ENCODE measurements at regions not wholly inside any gene's neighbourhood (a gene's known extent, or its start where the extent isn't known, plus 50 kb on each side); places are given as distances from the start of the nearest gene placed in this dataset.

- no peaks in the 10 kb centered on the region for H3K36me3 Mint-ChIP-seq
- DNase-seq, result no peak
- Histone ChIP-seq H3K4me2 (replicated peaks; ENCODE audit: extremely low read depth, low read length, poor library complexity, severe bottlenecking) (no peak overlapping the region), H3K4me3 (replicated peaks in 1 of 3; ENCODE audit: low read depth in 2 of 3, low read length in 3 of 3) (no peak overlapping the region), H2AFZ (ENCODE audit: insufficient read depth, low read depth, low read length, poor library complexity, severe bottlenecking) (no peak overlapping the region), H4K20me1 (ENCODE audit: insufficient read depth, low read length) (no peaks in the 10 kb centered on the region), H3K27ac (ENCODE audit: low read depth in 1 of 2, low read length in 2 of 2) (no peak overlapping the region), H3K9ac (ENCODE audit: insufficient read depth, low read length, poor library complexity, severe bottlenecking) (no peak overlapping the region), H3K79me2 (ENCODE audit: insufficient read depth, low read length) (no peaks in the 10 kb centered on the region), H3K27me3 (ENCODE audit: control insufficient read depth in 2 of 2, insufficient read depth in 2 of 2, low read length in 2 of 2) (no peaks in the 10 kb centered on the region), H3K9me3 (replicated peaks in 1 of 2; ENCODE audit: control insufficient read depth in 1 of 2, insufficient read depth in 1 of 2, low read length in 2 of 2) (no peaks in the 10 kb centered on the region), H3K4me1 (ENCODE audit: control insufficient read depth in 1 of 2, insufficient read depth in 2 of 2, low read length in 2 of 2) (no peaks in the 10 kb centered on the region), H3K36me3 (replicated peaks in 1 of 2; ENCODE audit: control insufficient read depth in 1 of 2, insufficient read depth in 2 of 2, low read length in 2 of 2) (no peaks in the 10 kb centered on the region)
- intact Hi-C loops (cut with micrococcal nuclease), result no loop called here
- H3K27ac Mint-ChIP-seq, result no peak overlapping the region
- no CpG with 5 or more reads among the region's 1 CpG for WGBS (ENCODE audit: insufficient coverage)
- no peaks in the 10 kb centered on the region for H3K4me1 Mint-ChIP-seq
- H3K9me3 Mint-ChIP-seq, result peaks cover 0 to 9% (median 3%) of the 10 kb centered on the region in 7 donors
- TF ChIP-seq, protein P1, sequence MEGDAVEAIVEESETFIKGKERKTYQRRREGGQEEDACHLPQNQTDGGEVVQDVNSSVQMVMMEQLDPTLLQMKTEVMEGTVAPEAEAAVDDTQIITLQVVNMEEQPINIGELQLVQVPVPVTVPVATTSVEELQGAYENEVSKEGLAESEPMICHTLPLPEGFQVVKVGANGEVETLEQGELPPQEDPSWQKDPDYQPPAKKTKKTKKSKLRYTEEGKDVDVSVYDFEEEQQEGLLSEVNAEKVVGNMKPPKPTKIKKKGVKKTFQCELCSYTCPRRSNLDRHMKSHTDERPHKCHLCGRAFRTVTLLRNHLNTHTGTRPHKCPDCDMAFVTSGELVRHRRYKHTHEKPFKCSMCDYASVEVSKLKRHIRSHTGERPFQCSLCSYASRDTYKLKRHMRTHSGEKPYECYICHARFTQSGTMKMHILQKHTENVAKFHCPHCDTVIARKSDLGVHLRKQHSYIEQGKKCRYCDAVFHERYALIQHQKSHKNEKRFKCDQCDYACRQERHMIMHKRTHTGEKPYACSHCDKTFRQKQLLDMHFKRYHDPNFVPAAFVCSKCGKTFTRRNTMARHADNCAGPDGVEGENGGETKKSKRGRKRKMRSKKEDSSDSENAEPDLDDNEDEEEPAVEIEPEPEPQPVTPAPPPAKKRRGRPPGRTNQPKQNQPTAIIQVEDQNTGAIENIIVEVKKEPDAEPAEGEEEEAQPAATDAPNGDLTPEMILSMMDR (IDR thresholded peaks at IDR 0.05), result no peak
- H3K4me3 Mint-ChIP-seq, result no peak overlapping the region
- H3K27me3 Mint-ChIP-seq (ENCODE audit: low read depth in 3 of 3), result peaks cover 0 to 2% (median 2%) of the 10 kb centered on the region in 3 donors
These were observed 70.9 kb upstream of the TGFBR2 start for GRCh38 chr3:30535525-30535924.

GRCh38 chr3:30538791-30539190, 67.6 kb upstream of the TGFBR2 start:
- no peak overlapping the region for H3K27ac ChIP-seq (ENCODE audit: low read depth in 1 of 2, low read length in 2 of 2)
- DNase-seq, result no peak
- Mint-ChIP-seq H3K4me3 (no peak overlapping the region), H3K27ac (no peak overlapping the region), H3K4me1 (no peaks in the 10 kb centered on the region), H3K36me3 (no peaks in the 10 kb centered on the region), H3K27me3 (ENCODE audit: low read depth in 3 of 3) (peaks cover 0 to 2% (median 0%) of the 10 kb centered on the region in 3 donors), H3K9me3 (peaks cover 0 to 9% (median 3%) of the 10 kb centered on the region in 7 donors)
- no peak overlapping the region for H2AFZ ChIP-seq (ENCODE audit: insufficient read depth, low read depth, low read length, poor library complexity, severe bottlenecking)
- no peaks in the 10 kb centered on the region for H3K9me3 ChIP-seq (replicated peaks in 1 of 2; ENCODE audit: control insufficient read depth in 1 of 2, insufficient read depth in 1 of 2, low read length in 2 of 2)
- no peak overlapping the region for H3K9ac ChIP-seq (ENCODE audit: insufficient read depth, low read length, poor library complexity, severe bottlenecking)
- intact Hi-C loops (cut with micrococcal nuclease), result no loop called here
- H3K27me3 ChIP-seq (ENCODE audit: control insufficient read depth in 2 of 2, insufficient read depth in 2 of 2, low read length in 2 of 2), result no peaks in the 10 kb centered on the region
- H3K4me1 ChIP-seq (ENCODE audit: control insufficient read depth in 1 of 2, insufficient read depth in 2 of 2, low read length in 2 of 2), result no peaks in the 10 kb centered on the region
- TF ChIP-seq, protein P1 (IDR thresholded peaks at IDR 0.05), result no peak
- no peaks in the 10 kb centered on the region for H3K79me2 ChIP-seq (ENCODE audit: insufficient read depth, low read length)
- H3K4me3 ChIP-seq (replicated peaks in 1 of 3; ENCODE audit: low read depth in 2 of 3, low read length in 3 of 3), result no peak overlapping the region
- H3K4me2 ChIP-seq (replicated peaks; ENCODE audit: extremely low read depth, low read length, poor library complexity, severe bottlenecking), result no peak overlapping the region
- WGBS (ENCODE audit: insufficient coverage), result no CpG with 5 or more reads among the region's 1 CpG
- no peaks in the 10 kb centered on the region for H4K20me1 ChIP-seq (ENCODE audit: insufficient read depth, low read length)
- H3K36me3 ChIP-seq (replicated peaks in 1 of 2; ENCODE audit: control insufficient read depth in 1 of 2, insufficient read depth in 2 of 2, low read length in 2 of 2), result no peaks in the 10 kb centered on the region

Data from CD14-positive monocyte (primary cell).